ENCODE measurements at regions not wholly inside any gene's neighbourhood (a gene's known extent, or its start where the extent isn't known, plus 50 kb on each side); places are given as distances from the start of the nearest gene placed in this dataset.
"Not testable (repeated sequence)": the region's sequence is repeated elsewhere in the genome, so short reads cannot be mapped to it uniquely, and the experiment has no call there.

DNA sequence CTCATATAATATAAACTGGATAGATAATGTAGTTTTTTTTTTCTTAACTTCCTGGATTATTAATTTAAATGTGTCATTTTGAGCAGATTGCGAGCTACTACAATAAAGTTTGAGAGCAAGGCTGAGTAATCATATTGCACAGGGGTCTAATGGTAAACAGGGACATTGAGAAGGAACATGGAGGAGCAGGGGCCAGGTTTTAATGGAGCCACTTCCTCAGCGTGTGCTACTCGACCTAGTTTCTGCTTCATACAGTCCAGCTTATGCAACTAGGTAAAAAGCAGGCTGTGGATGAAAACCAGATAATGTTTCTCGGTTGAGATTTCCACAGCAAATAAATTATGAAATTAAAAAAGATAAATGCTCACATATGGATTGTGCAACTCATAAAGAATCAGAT, 1915.7 kb upstream of the CELF4 start:
- ATAC-seq (replicated peaks) (no peak), DNase-seq (no peak)
- Mint-ChIP-seq H3K27me3 (no peaks in the 10 kb centered on the region), H3K4me3 (no peak overlapping the region), H3K9me3 (peaks cover 0 to 2% of the 10 kb centered on the region in 2 donors), H3K27ac (no peak overlapping the region), H3K36me3 (ENCODE audit: insufficient read depth) (no peaks in the 10 kb centered on the region), H3K4me1 (ENCODE audit: low read depth in 2 of 2) (no peaks in the 10 kb centered on the region)

DNA sequence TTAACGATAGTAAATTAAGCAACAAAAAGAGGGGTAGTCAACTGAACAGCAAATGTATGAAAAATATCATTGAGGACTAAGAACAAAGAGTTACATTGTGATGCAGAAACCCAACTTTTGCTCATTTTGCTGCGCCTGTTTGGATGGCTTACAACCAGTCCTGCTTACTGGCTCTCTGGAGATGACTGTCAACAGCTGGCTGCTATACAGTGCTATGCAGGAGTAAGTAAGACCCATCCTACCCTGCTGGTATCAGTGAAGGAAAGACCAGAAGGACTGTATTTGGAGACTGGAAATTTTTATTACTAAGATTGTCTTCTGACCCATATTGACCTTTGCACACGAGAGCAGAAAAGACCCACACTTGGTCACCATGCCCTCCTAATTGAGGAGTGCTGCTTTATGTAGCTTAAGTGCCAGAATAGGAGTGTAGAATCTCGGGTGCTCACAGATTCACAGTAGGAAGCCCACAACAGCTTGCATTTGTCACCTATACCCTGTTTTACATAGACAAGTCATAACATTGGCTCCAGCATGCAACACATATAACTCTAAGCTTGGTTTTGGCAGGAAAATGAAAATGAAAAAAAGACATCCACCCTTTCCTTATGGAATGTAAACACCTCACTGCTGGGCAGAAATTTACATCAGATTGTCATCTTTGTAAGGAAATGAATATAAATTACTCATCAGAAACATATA, 1915.0 kb upstream of the CELF4 start:
- ATAC-seq (replicated peaks), result no peak

GRCh38 chr18:39464006-39464405, 1898.4 kb upstream of the CELF4 start:
- Mint-ChIP-seq H3K9me3 (peaks cover 13% of the 10 kb centered on the region in 2 donors), H3K27me3 (no peaks in the 10 kb centered on the region), H3K27ac (no peak overlapping the region), H3K4me1 (ENCODE audit: low read depth in 2 of 2) (no peaks in the 10 kb centered on the region), H3K36me3 (ENCODE audit: insufficient read depth) (no peaks in the 10 kb centered on the region), H3K4me3 (no peak overlapping the region)
- ATAC-seq (replicated peaks), result no peak
- no peak for DNase-seq

More for the DNA sequence above, 1915.0 kb upstream of the CELF4 start:
- no peaks in the 10 kb centered on the region for H3K27me3 Mint-ChIP-seq
- H3K4me1 Mint-ChIP-seq (ENCODE audit: low read depth in 2 of 2), result no peaks in the 10 kb centered on the region
- no peak overlapping the region for H3K27ac Mint-ChIP-seq
- no peak overlapping the region for H3K4me3 Mint-ChIP-seq
- no peaks in the 10 kb centered on the region for H3K36me3 Mint-ChIP-seq (ENCODE audit: insufficient read depth)
- no peak for DNase-seq
- peaks cover 0 to 2% of the 10 kb centered on the region in 2 donors for H3K9me3 Mint-ChIP-seq

DNA sequence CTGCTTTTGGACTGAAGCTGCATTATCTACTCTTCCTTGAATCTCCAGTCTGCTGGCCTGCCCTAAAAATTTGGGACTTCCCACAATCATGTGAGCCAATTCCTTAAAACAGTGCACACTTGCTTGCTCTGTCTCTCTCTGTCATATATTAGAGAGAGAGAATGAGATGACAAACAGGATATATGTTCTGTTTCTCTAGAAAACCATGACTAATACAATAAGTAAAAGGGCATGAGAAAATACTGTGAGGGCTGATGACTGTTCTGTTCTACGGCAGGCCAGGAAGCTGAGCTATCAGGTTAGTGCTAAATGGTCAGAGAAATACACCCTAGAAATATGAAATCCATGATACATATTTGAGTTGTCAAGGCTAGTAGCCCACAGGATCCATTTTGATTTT, 1896.8 kb upstream of the CELF4 start:
- DNase-seq (no peak), ATAC-seq (replicated peaks) (no peak)
- H3K9me3 Mint-ChIP-seq, result peaks cover 0 to 7% of the 10 kb centered on the region in 2 donors
- H3K4me3 Mint-ChIP-seq, result no peak overlapping the region
- no peaks in the 10 kb centered on the region for H3K4me1 Mint-ChIP-seq (ENCODE audit: low read depth in 2 of 2)
- H3K27me3 Mint-ChIP-seq, result no peaks in the 10 kb centered on the region
- H3K36me3 Mint-ChIP-seq (ENCODE audit: insufficient read depth), result no peaks in the 10 kb centered on the region
- no peak overlapping the region for H3K27ac Mint-ChIP-seq

GRCh38 chr18:39460136-39460535, 1894.5 kb upstream of the CELF4 start:
- Mint-ChIP-seq H3K27me3 (no peaks in the 10 kb centered on the region), H3K4me3 (no peak overlapping the region), H3K4me1 (ENCODE audit: low read depth in 2 of 2) (no peaks in the 10 kb centered on the region), H3K9me3 (peaks cover 0 to 5% of the 10 kb centered on the region in 2 donors), H3K27ac (no peak overlapping the region), H3K36me3 (ENCODE audit: insufficient read depth) (no peaks in the 10 kb centered on the region)
- no peak for ATAC-seq (replicated peaks)
- no peak for DNase-seq

DNA sequence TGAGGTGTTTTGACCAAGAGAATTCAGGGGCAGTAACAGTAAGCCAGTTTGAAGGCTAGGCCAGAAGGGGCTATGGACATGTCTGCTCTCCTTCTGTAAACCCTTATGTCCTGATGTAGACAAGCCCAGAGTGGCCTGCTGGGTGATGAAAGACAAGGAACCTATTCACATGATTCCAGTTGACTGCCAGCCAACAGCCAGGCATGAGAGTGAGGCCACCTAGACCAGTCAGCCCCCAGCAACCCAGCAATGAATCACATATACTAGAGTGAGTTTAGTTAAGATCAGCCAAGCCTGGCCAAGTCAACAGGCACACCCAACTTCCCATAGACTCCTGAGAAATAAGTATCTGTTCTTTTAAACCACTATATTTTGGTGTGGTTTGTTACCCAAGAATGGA, 1889.7 kb upstream of the CELF4 start:
- Mint-ChIP-seq H3K36me3 (ENCODE audit: insufficient read depth) (no peaks in the 10 kb centered on the region), H3K9me3 (peaks cover 0 to 6% of the 10 kb centered on the region in 2 donors), H3K4me3 (no peak overlapping the region), H3K4me1 (ENCODE audit: low read depth in 2 of 2) (no peaks in the 10 kb centered on the region), H3K27ac (no peak overlapping the region), H3K27me3 (no peaks in the 10 kb centered on the region)
- DNase-seq (no peak), ATAC-seq (replicated peaks) (no peak)

- Mint-ChIP-seq H3K4me1 (ENCODE audit: low read depth in 2 of 2) (no peaks in the 10 kb centered on the region), H3K4me3 (no peak overlapping the region), H3K36me3 (ENCODE audit: insufficient read depth) (no peaks in the 10 kb centered on the region), H3K27ac (no peak overlapping the region), H3K9me3 (peaks cover 0 to 6% of the 10 kb centered on the region in 2 donors), H3K27me3 (no peaks in the 10 kb centered on the region)
- DNase-seq (no peak), ATAC-seq (replicated peaks) (no peak)
Observed at GRCh38 chr18:39454866-39455265, 1889.3 kb upstream of the CELF4 start.

GRCh38 chr18:39453882-39454281, 1888.3 kb upstream of the CELF4 start:
- Mint-ChIP-seq H3K9me3 (peaks cover 0 to 6% of the 10 kb centered on the region in 2 donors), H3K4me3 (no peak overlapping the region), H3K36me3 (ENCODE audit: insufficient read depth) (no peaks in the 10 kb centered on the region), H3K27me3 (no peaks in the 10 kb centered on the region), H3K27ac (no peak overlapping the region), H3K4me1 (ENCODE audit: low read depth in 2 of 2) (no peaks in the 10 kb centered on the region)
- DNase-seq (no peak), ATAC-seq (replicated peaks) (no peak)

- DNase-seq (no peak), ATAC-seq (replicated peaks) (no peak)
- Mint-ChIP-seq H3K36me3 (ENCODE audit: insufficient read depth) (no peaks in the 10 kb centered on the region), H3K4me1 (ENCODE audit: low read depth in 2 of 2) (no peaks in the 10 kb centered on the region), H3K27me3 (no peaks in the 10 kb centered on the region), H3K27ac (no peak overlapping the region), H3K9me3 (peaks cover 1 to 6% of the 10 kb centered on the region in 2 donors), H3K4me3 (no peak overlapping the region)
Observed at GRCh38 chr18:39453356-39453755, 1887.8 kb upstream of the CELF4 start.

DNA sequence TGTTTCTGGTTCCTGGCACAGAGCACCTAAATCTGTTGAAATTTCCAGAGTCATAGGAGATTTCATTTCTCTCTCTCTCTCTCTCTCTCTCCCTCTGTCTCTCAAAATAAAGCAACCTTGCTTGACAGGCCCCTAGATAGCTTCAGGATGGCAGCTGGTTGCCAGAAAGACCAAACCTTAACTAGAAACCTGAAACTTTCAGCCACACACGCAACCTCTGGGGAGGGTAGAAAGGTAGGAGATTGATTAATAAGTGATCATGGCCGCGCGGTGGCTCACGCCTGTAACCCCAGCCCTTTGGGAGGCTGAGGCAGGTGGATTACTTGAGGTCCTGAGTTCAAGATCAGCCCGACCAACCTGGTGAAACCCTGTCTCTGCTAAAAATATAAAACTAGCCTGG, 1885.4 kb upstream of the CELF4 start:
- no peak overlapping the region for H3K27ac Mint-ChIP-seq

DNA sequence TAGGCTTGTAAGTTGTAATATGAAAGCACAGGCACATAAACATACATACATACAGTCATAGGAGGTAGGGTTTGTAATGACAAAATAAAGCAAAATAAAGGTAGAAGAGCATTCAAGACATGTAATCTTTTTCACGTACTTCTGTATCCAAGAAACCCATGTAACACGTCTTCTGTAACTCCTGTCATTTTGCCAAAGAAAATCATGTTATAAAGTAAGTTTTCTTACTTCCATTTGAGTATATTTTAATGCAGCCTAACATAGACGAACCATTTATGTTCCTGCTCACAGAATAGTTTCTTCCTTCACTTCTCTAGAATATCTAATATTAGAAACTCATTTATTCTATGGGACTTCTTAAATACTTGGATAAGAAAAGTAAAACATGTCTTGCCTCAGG, 1884.0 kb upstream of the CELF4 start:
- ATAC-seq (replicated peaks) (no peak), DNase-seq (no peak)
- Mint-ChIP-seq H3K27ac (no peak overlapping the region), H3K36me3 (ENCODE audit: insufficient read depth) (no peaks in the 10 kb centered on the region), H3K9me3 (peaks cover 12 to 20% of the 10 kb centered on the region in 2 donors), H3K27me3 (no peaks in the 10 kb centered on the region), H3K4me1 (ENCODE audit: low read depth in 2 of 2) (no peaks in the 10 kb centered on the region), H3K4me3 (no peak overlapping the region)

More for the DNA sequence above, 1885.4 kb upstream of the CELF4 start:
- ATAC-seq (replicated peaks) (no peak), DNase-seq (no peak)
- H3K36me3 Mint-ChIP-seq (ENCODE audit: insufficient read depth), result no peaks in the 10 kb centered on the region
- H3K9me3 Mint-ChIP-seq, result peaks cover 6 to 12% of the 10 kb centered on the region in 2 donors
- no peak overlapping the region for H3K4me3 Mint-ChIP-seq
- H3K4me1 Mint-ChIP-seq (ENCODE audit: low read depth in 2 of 2), result no peaks in the 10 kb centered on the region
- H3K27me3 Mint-ChIP-seq, result no peaks in the 10 kb centered on the region

DNA sequence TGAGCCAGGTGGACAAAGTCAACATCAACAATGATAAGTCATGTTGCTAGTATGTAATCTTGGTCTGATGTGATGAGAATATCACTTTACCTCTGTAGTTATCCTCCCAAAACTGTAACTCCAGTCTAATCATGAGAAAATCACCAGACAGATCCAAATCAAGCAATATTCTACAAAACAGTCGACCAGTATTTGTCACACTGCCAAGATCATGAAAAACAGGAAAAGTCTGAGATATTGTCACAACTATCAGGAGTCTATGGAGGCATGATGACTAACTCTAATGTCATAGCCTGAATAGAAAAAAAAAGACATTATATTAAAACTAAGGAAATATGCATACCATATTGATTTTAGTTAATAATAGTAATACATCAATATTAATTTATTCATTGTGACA, 1883.3 kb upstream of the CELF4 start:
- Mint-ChIP-seq H3K27ac (no peak overlapping the region), H3K36me3 (ENCODE audit: insufficient read depth) (no peaks in the 10 kb centered on the region), H3K4me3 (no peak overlapping the region), H3K4me1 (ENCODE audit: low read depth in 2 of 2) (no peaks in the 10 kb centered on the region), H3K9me3 (peaks cover 12 to 25% of the 10 kb centered on the region in 2 donors), H3K27me3 (no peaks in the 10 kb centered on the region)
- ATAC-seq (replicated peaks), result no peak
- no peak for DNase-seq

DNA sequence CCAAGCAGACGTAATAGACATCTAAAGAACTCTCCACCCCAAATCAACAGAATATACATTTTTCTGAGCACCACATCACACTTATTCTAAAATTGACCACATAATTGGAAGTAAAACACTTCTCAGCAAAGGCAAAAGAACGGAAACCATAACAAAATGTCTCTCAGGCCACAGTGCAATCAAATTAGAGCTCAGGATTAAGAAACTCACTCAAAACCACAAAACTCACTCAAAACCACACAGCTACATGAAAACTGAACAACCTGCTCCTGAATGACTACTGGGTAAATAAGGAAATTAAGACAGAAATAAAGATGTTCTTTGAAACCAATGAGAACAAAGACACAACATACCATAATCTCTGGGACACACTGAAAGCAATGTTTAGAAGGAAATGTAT, 1879.4 kb upstream of the CELF4 start:
- H3K36me3 Mint-ChIP-seq (ENCODE audit: insufficient read depth); H3K27me3 Mint-ChIP-seq; DNase-seq; H3K27ac Mint-ChIP-seq; ATAC-seq (replicated peaks); H3K4me3 Mint-ChIP-seq; H3K4me1 Mint-ChIP-seq (ENCODE audit: low read depth in 2 of 2): not testable (repeated sequence)
- peaks cover 15 to 25% of the 10 kb centered on the region in 2 donors for H3K9me3 Mint-ChIP-seq

- no peaks in the 10 kb centered on the region for H3K36me3 Mint-ChIP-seq (ENCODE audit: insufficient read depth)
- H3K27ac Mint-ChIP-seq, result no peak overlapping the region
- no peak overlapping the region for H3K4me3 Mint-ChIP-seq
- H3K27me3 Mint-ChIP-seq, result no peaks in the 10 kb centered on the region
- peaks cover 21 to 26% of the 10 kb centered on the region in 2 donors for H3K9me3 Mint-ChIP-seq
- DNase-seq (no peak), ATAC-seq (replicated peaks) (no peak)
- H3K4me1 Mint-ChIP-seq (ENCODE audit: low read depth in 2 of 2), result no peaks in the 10 kb centered on the region
Observed at GRCh38 chr18:39441648-39442047, 1876.0 kb upstream of the CELF4 start.
